ENCODE measurements at regions not wholly inside any gene's neighbourhood (a gene's known extent, or its start where the extent isn't known, plus 50 kb on each side); places are given as distances from the start of the nearest gene placed in this dataset.

- TF ChIP-seq, protein P1, sequence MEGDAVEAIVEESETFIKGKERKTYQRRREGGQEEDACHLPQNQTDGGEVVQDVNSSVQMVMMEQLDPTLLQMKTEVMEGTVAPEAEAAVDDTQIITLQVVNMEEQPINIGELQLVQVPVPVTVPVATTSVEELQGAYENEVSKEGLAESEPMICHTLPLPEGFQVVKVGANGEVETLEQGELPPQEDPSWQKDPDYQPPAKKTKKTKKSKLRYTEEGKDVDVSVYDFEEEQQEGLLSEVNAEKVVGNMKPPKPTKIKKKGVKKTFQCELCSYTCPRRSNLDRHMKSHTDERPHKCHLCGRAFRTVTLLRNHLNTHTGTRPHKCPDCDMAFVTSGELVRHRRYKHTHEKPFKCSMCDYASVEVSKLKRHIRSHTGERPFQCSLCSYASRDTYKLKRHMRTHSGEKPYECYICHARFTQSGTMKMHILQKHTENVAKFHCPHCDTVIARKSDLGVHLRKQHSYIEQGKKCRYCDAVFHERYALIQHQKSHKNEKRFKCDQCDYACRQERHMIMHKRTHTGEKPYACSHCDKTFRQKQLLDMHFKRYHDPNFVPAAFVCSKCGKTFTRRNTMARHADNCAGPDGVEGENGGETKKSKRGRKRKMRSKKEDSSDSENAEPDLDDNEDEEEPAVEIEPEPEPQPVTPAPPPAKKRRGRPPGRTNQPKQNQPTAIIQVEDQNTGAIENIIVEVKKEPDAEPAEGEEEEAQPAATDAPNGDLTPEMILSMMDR (IDR thresholded peaks at IDR 0.05) = no peak
- TF ChIP-seq POLR2A (IDR thresholded peaks at IDR 0.05) = no peak
These were observed 191.6 kb downstream of the PLK2 start for GRCh38 chr5:58268268-58268667.
